MM.1S (cell line): ENCODE measurements at regions not wholly inside any gene's neighbourhood (a gene's known extent, or its start where the extent isn't known, plus 50 kb on each side); places are given as distances from the start of the nearest gene placed in this dataset.

ENCODE experiments used
- DNase-seq: peaks from one replicate; pipeline ENCODE4 v3.0.0-alpha.2; 2015
- H2AFZ ChIP-seq: fragments of 300-600 bp; sonication (generic); 2 replicates; pipeline ENCODE4 v1.6.0; 2016; ENCODE audit warnings: antibody characterized with exemption, low read length
- H3F3A ChIP-seq: fragments of 300-600 bp; sonication (generic); 2 replicates; pipeline ENCODE4 v1.6.1; 2016; ENCODE audit warnings: mild to moderate bottlenecking, antibody characterized with exemption, low read length, moderate library complexity, mixed read lengths; ENCODE audit not compliant: insufficient read depth
- H3K27ac ChIP-seq: fragments of 300-600 bp; sonication (generic); 2 replicates; pipeline ENCODE4 v1.5.1; 2016; ENCODE audit warnings: mild to moderate bottlenecking, low read length
- H3K27me3 ChIP-seq: fragments of 300-600 bp; sonication (generic); replicated peaks from 2 replicates; pipeline ENCODE4 v1.6.0; 2016; ENCODE audit warnings: low read length; ENCODE audit not compliant: insufficient read depth
- H3K36me3 ChIP-seq: fragments of 300-600 bp; sonication (generic); replicated peaks from 2 replicates; pipeline ENCODE4 v1.6.1; 2016; ENCODE audit warnings: mild to moderate bottlenecking, low read length, mixed read lengths; ENCODE audit not compliant: insufficient read depth
- H3K4me1 ChIP-seq: fragments of 300-600 bp; sonication (generic); 2 replicates; pipeline ENCODE4 v1.6.1; 2016; ENCODE audit warnings: low read length, mixed read lengths
- H3K4me2 ChIP-seq: fragments of 300-600 bp; sonication (generic); 2 replicates; pipeline ENCODE4 v1.6.0; 2016; ENCODE audit warnings: low read depth, low read length
- H3K4me3 ChIP-seq: fragments of 300-600 bp; sonication (generic); 2 replicates; pipeline ENCODE4 v1.5.1; 2016; ENCODE audit warnings: low read length, mixed read lengths
- H3K79me2 ChIP-seq: fragments of 300-600 bp; sonication (generic); 2 replicates; pipeline ENCODE4 v1.6.1; 2016; ENCODE audit warnings: mixed run types, low read length, mixed read lengths
- H3K9ac ChIP-seq: fragments of 300-600 bp; sonication (generic); 2 replicates; pipeline ENCODE4 v1.6.1; 2016; ENCODE audit warnings: low read length, mixed read lengths
- H3K9me2 ChIP-seq: fragments of 300-600 bp; sonication (generic); replicated peaks from 2 replicates; pipeline ENCODE4 v1.6.1; 2016; ENCODE audit warnings: mild to moderate bottlenecking, low read length, mixed read lengths; ENCODE audit not compliant: insufficient read depth
- H3K9me3 ChIP-seq: fragments of 300-600 bp; sonication (generic); replicated peaks from 2 replicates; pipeline ENCODE4 v1.6.1; 2016; ENCODE audit warnings: mild to moderate bottlenecking, low read length, mixed read lengths; ENCODE audit not compliant: insufficient read depth
- H4K20me1 ChIP-seq: fragments of 300-600 bp; sonication (generic); 2 replicates; pipeline ENCODE4 v1.6.1; 2016; ENCODE audit warnings: mild to moderate bottlenecking, low read length, moderate library complexity, mixed read lengths; ENCODE audit not compliant: insufficient read depth
- CTCF ChIP-seq: fragments of 300-600 bp; sonication (generic); IDR thresholded peaks from 2 replicates; pipeline ENCODE4 v1.5.1; 2016; ENCODE audit warnings: antibody characterized with exemption, low read length, mixed read lengths
- EZH2 ChIP-seq: fragments of 300-600 bp; sonication (generic); optimal IDR thresholded peaks from 2 replicates; pipeline ENCODE3; 2017; ENCODE audit warnings: low read depth, mild to moderate bottlenecking, antibody characterized with exemption, low read length, mixed read lengths
- EZH2phosphoT487 ChIP-seq: fragments of 300-600 bp; sonication (generic); IDR thresholded peaks from 2 replicates; pipeline ENCODE4 v1.6.1; 2018; ENCODE audit warnings: antibody characterized with exemption, low read length

- H3K4me3 ChIP-seq = no peak overlapping the region
- no peaks in the 10 kb centered on the region for H3K36me3 ChIP-seq
- no peak for DNase-seq
- no peaks in the 10 kb centered on the region for H3K4me1 ChIP-seq
- TF ChIP-seq EZH2phosphoT487 = no peak
- no peak for TF ChIP-seq CTCF
- TF ChIP-seq EZH2 = no peak
- no peak overlapping the region for H3K4me2 ChIP-seq
- H3K27ac ChIP-seq = no peak overlapping the region
- no peaks in the 10 kb centered on the region for H4K20me1 ChIP-seq
- H3K9ac ChIP-seq = no peak overlapping the region
- no peaks in the 10 kb centered on the region for H3K9me3 ChIP-seq
- no peaks in the 10 kb centered on the region for H3K79me2 ChIP-seq
- no peaks in the 10 kb centered on the region for H3K27me3 ChIP-seq
- no peak overlapping the region for H2AFZ ChIP-seq
- H3F3A ChIP-seq = no peaks in the 10 kb centered on the region
- no peaks in the 10 kb centered on the region for H3K9me2 ChIP-seq
Observed at GRCh38 chr2:105617631-105618350, 126.9 kb upstream of the NCK2 start.

- no peaks in the 10 kb centered on the region for H3K9me2 ChIP-seq
- H3K9ac ChIP-seq = no peak overlapping the region
- no peaks in the 10 kb centered on the region for H3K36me3 ChIP-seq
- no peaks in the 10 kb centered on the region for H4K20me1 ChIP-seq
- H2AFZ ChIP-seq = no peak overlapping the region
- H3K4me2 ChIP-seq = no peak overlapping the region
- H3K4me3 ChIP-seq = no peak overlapping the region
- no peaks in the 10 kb centered on the region for H3K4me1 ChIP-seq
- H3K79me2 ChIP-seq = no peaks in the 10 kb centered on the region
- DNase-seq = no peak
- no peaks in the 10 kb centered on the region for H3K9me3 ChIP-seq
- no peaks in the 10 kb centered on the region for H3K27me3 ChIP-seq
- no peaks in the 10 kb centered on the region for H3F3A ChIP-seq
- no peak for TF ChIP-seq CTCF
- TF ChIP-seq EZH2phosphoT487 = no peak
- no peak for TF ChIP-seq EZH2
- H3K27ac ChIP-seq = no peak overlapping the region
Observed at GRCh38 chr2:105615305-105615704, 129.4 kb upstream of the NCK2 start.

GRCh38 chr2:105611811-105612424 lies 132.8 kb upstream of the NCK2 start:
- TF ChIP-seq EZH2phosphoT487 (no peak), CTCF (no peak), EZH2 (no peak)

More at GRCh38 chr2:105611811-105612424, 132.8 kb upstream of the NCK2 start:
- Histone ChIP-seq H2AFZ (no peak overlapping the region), H3K9me2 (no peaks in the 10 kb centered on the region), H3K79me2 (no peaks in the 10 kb centered on the region), H3K4me3 (no peak overlapping the region), H3K27ac (no peak overlapping the region), H3F3A (no peaks in the 10 kb centered on the region), H3K4me1 (no peaks in the 10 kb centered on the region), H3K27me3 (no peaks in the 10 kb centered on the region), H3K4me2 (no peak overlapping the region), H4K20me1 (no peaks in the 10 kb centered on the region), H3K9ac (no peak overlapping the region), H3K9me3 (no peaks in the 10 kb centered on the region), H3K36me3 (no peaks in the 10 kb centered on the region)
- DNase-seq = no peak
